Ramos (cell line): ENCODE measurements at regions not wholly inside any gene's neighbourhood (a gene's known extent, or its start where the extent isn't known, plus 50 kb on each side); places are given as distances from the start of the nearest gene placed in this dataset.

ENCODE experiments used
- in situ Hi-C: fragments of 300-500 bp; cut with MboI; formaldehyde crosslinking; loops from one replicate; pipeline ENCODE4 v1.14.3; 2022; ENCODE audit warnings: low sequenced_read_pairs; ENCODE audit not compliant: unreplicated experiment

DNA sequence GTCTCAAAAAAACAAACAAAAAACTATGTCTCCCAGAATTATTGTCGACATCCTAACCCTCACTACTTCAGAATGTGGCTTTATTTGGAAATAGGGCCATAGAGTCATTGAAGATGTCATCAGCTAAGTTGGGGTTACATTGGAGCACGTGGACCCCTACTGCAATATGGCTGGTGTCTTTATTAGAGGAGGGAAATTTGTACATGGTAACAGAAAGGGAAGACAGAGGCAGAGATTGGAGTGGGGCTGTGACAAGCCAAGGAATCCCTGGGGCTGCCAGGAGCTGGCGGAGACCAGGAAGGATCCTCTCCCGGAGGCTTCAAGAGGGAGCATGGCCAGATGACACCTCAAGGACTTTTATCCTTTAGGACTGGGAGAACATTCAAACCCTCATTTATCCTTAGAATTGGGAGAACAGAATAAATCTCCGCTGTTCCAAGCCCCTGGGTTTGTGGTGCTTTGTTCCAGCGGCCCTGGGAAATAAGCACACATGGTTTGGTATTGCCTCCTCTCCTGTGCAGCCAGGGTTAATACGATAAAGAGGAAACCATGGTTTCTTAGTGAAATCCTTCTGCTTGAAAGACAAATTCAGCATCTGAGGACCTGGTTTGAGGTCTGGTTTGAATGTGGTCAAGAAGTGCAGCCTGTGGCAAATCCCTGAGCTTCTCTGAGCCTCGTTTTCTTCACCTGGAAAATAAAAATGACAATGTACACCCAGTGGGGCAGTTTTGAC lies 184.7 kb downstream of the MYCN start:
- in situ Hi-C loops = no loop called here

- in situ Hi-C loops = no loop called here
Observed at GRCh38 chr2:16123856-16124780, 183.8 kb downstream of the MYCN start.

GRCh38 chr2:16123421-16123820 lies 183.1 kb downstream of the MYCN start:
- in situ Hi-C loops = no loop called here

- in situ Hi-C loops = no loop called here
Observed at GRCh38 chr2:16122556-16122955, 182.2 kb downstream of the MYCN start.

DNA sequence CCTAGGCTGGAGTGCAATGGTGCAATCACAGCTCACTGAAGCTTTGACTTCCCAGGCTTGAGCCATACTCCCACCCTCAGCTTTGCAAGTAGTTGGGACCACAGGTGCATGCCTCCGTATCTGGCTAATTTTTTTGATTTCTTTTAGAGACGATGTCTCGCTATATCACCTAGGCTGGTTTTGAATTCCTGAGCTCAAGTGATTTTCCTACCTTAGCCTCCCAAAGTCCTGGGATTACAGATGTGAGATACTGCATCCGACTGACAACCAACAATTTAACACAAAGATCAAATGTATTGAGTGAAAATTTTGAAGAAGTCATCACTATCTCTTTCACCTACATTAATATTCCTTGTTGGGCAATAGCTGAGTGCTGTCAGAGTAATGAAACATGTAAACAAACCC lies 181.6 kb downstream of the MYCN start:
- in situ Hi-C loops = no loop called here

GRCh38 chr2:16121231-16121985 lies 181.1 kb downstream of the MYCN start:
- in situ Hi-C loops = no loop called here

DNA sequence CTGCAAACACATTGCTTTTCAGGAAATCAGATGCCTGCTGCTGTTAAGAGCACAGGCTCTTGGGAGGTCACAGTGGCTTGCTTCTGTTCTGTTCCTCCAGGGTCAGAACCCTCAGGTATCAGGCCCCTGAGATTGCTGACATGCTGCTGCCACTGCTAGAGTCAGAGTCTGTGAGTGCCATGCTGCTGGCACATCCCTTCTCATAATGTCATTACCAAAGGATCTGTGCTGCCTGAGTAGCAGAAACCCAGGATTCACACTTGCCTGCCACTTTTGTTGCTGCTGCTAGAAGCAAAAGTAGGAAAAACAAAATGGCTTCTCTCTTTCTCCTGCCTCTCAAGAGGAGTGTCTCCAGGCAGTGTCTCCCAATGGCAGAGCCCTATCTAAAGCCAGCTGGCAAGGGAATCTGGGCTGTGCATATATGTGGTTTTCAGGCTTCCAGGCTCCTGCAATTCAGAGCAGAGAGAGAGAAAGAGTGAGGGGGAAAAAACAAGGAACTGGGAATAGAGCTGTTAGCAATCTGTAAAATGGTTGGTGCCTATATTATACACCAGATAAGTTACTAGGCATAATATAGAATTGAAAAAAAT lies 180.3 kb downstream of the MYCN start:
- in situ Hi-C loops = no loop called here

GRCh38 chr2:16119741-16120140 lies 179.4 kb downstream of the MYCN start:
- in situ Hi-C loops = no loop called here

GRCh38 chr2:16118611-16119590 lies 178.6 kb downstream of the MYCN start:
- in situ Hi-C loops = no loop called here

DNA sequence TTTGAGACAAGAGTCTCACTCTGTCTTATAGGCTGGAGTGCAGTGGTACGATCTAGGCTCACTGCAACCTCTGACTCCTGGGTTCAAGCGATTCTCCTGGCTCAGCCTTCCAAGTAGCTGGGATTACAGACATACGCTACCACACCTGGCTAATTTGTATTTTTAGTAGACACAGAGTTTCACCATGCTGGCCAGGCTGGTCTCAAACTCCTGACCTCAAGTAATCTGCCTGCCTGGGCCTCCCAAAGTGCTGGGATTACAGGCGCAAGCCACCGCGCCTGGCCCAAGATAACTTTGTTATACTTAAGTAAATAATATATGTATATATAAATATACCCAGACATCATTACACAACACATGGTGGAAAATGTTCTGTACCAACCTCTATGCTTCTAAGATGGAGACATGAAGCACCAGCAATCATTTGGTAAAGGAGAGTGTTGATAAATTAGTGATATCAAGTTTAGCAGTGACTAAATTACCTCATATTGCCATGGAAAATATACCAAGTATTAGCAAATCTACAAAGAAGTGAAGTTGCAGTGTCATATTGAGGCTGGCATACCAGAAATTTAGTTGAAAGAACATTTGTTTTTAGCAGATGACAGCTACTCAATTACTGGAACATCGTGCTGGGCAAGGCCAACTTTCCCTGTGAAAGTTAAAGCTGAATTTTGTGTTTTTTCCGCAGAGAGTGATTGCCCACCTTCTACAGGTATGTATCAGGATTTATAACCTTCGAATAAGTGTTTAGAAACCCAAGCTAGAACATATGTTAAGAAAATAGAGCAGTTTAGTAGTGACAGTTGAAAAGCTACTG lies 177.7 kb downstream of the MYCN start:
- in situ Hi-C loops = no loop called here

DNA sequence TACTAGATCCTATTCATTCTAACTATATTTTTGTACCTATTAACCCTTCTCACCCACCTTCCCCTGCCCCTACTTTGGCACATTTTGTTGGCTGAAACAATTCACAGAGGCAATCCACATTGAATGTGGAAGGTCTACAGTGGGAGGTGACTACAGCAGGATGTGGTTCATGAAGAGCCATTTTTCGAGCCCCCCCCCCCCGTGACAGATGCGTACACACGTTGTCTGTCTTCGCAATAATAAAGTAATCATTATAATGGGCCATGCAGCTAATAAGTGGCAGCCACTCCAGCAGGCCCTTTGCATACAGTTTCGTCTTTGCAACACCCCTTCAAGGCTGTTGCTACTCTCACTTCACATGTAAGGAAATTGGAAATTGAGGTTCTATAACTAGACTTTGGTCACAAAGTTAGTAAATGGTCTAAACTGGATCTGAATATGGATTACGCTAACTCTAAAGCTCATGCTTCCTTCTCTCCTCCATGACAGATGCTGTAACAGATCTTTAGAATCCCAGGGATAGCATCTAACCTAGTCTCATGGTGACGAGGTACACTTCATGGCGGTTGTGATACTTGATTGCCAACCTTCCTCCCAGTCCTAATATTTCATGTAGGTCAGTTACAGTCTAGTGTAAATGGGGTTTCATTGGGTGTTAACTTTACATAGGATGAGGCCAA lies 176.8 kb downstream of the MYCN start:
- in situ Hi-C loops = no loop called here

DNA sequence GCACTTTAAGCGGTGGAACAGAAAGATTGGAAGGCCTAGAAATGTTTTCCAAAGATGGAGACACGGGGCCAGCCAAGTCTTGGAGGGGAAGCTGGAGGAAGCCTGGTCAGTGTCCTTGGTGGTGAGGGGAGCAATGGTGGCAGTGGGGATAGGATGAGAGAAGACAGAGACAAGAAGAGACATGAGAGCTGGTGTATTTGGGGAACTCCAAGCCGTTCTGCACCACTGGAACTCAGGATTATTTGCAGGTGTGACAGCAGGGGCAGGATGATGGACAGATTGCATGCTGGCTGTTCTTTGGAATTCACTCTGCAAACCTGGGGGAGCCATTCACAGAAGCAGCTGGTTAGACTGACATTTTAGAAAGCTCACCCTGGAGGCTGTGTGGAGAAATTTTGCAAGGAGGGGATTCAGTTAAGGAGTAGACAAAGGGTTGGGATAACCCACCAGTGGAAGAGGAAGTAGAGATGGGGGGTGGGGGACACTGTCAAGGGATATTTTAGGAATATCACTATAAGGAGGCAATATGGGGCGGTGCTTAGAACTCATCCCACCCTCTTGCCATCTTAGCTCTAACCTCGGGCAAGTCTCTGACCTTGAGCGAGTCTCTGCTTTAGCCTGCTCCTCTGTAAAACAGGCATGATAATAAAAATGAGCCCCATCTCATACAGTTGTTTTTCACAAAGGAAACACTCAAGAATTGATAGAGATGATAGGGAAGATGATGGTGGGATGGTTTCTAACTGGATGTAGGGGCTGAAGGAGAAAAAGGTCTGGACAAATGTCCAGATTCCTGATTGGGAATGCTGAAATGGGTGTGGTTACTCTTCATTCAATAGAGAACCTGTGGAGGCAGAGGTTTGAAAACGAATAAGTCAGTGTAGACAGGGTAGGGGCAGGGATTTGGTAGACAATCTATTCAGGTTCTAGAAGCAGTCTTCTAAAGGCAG lies 175.8 kb downstream of the MYCN start:
- in situ Hi-C loops = no loop called here

DNA sequence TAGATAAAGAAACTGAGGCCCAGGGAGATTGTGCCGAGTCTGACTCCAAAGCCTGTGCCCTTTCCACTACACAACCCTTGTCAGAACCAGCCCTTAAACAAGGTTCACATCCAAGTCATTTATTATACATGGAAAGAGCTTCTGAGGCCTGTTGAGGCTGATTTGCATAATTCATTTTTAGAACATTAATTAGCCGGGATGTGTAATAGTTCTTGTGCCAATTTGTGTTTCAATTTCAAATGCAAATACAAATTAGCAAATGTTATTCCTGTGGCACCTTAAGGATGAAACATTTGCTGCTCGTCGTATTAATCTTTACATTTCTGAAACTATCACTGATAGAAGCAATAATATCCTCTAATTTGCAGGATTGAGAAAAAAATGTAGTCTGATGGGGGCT lies 174.9 kb downstream of the MYCN start:
- in situ Hi-C loops = no loop called here

DNA sequence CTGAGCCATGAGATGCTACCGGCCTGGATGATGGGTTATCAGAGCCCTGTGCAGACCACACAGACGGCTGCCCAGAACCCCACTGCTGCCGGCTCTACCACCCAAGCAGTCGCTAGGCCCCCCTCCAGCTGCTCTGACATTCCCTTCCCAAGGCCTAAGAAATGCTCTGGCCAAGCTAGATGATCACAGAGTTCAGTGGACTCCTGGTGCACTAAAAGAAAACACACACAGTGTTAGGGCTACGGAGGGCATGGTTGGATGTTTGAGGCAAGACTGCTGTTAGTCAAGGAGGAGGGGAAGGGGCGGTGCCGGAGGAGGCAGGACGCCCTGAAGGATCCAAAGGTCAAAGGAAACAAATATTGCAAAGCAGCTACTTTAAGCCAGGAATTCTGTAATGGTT lies 174.5 kb downstream of the MYCN start:
- in situ Hi-C loops = no loop called here

DNA sequence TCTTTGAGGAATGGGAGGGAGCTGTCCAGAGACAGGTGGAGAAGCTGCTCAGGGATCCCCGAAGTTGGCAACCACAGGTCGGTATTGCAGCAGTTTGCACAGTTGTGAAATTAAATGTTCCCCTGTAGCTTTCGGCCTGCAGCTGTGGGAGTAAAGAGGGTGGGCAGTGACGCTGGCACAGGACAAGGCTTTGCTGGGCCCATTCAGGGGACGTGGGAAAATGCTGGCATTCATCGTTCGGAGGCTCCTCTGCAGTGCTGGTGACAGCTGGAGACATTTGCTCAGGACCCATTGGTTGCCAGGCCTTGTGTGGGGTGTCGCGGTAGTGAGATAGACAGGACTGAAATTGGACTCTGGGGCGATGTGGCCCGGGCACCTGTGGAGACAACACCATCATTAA lies 173.7 kb downstream of the MYCN start:
- in situ Hi-C loops = no loop called here

DNA sequence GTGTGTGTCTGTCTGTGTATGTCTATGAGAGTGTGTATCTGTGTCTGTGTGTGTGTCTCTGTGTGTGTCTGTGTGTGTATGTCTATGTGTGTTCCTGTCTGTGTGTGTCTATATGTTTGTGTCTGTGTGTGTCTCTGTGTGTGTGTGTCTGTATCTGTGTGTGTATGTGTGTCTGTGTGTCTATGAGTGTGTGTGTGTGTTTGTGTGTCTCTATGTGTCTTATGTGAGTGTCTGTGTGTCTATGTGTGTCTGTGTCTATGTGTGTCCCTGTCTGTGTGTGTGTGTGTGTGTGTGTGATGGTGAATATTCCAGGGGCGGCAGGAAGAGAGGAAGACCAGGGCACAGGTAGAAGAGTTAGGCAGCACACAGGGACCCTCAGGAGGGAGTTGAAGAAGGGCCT lies 173.2 kb downstream of the MYCN start:
- in situ Hi-C loops = no loop called here
